Body of pancreas (tissue), 4 donors: ENCODE measurements at regions not wholly inside any gene's neighbourhood (a gene's known extent, or its start where the extent isn't known, plus 50 kb on each side); places are given as distances from the start of the nearest gene placed in this dataset.
"Not testable (repeated sequence)": the region's sequence is repeated elsewhere in the genome, so short reads cannot be mapped to it uniquely, and the experiment has no call there.

Experiments used
- CTCF ChIP-seq, 7 experiments: fragments of 450-650 bp in 4 of 7; fragments of 200-600 bp in 3 of 7; sonication (generic) in 3 of 7; IDR thresholded peaks; one replicate each; pipeline ENCODE4 v1.5.1; 2016 to 2019; ENCODE audit warnings: antibody characterized with exemption in 7 of 7
- POLR2A ChIP-seq, 3 donors: fragments of 450-650 bp; IDR thresholded peaks; one replicate each; pipeline ENCODE4 v1.6.1; 2016; ENCODE audit warnings: antibody characterized with exemption in 3 of 3, mild to moderate bottlenecking in 2 of 3

GRCh38 chr10:29363930-29364329 is 75.1 kb downstream of the LYZL1 start:
- TF ChIP-seq CTCF, POLR2A (IDR thresholded peaks at IDR 0.05): not testable (repeated sequence)
